ENCODE measurements at regions not wholly inside any gene's neighbourhood (a gene's known extent, or its start where the extent isn't known, plus 50 kb on each side); places are given as distances from the start of the nearest gene placed in this dataset.
"Not testable (repeated sequence)": the region's sequence is repeated elsewhere in the genome, so short reads cannot be mapped to it uniquely, and the experiment has no call there.

GRCh38 chr6:155762649-155763048 is 307.0 kb upstream of the NOX3 start:
- Histone ChIP-seq H3K27ac (no peak overlapping the region), H4K20me1 (ENCODE audit: insufficient read depth) (no peaks in the 10 kb centered on the region), H3K4me2 (ENCODE audit: unreplicated experiment) (no peak overlapping the region), H2AFZ (no peak overlapping the region), H3K9ac (no peak overlapping the region), H3K36me3 (ENCODE audit: low read depth) (no peaks in the 10 kb centered on the region), H3F3A (ENCODE audit: insufficient read depth) (peaks cover 4% of the 10 kb centered on the region; the same call in 1 of the 2 replicates), H3K79me2 (ENCODE audit: insufficient read depth) (no peaks in the 10 kb centered on the region), H3K9me2 (ENCODE audit: insufficient read depth) (no peaks in the 10 kb centered on the region; the same call in 1 of the 2 replicates), H3K4me1 (ENCODE audit: insufficient read depth) (peaks cover 10% of the 10 kb centered on the region; the same call in 1 of the 2 replicates), H3K27me3 (replicated peaks; ENCODE audit: insufficient read depth) (no peaks in the 10 kb centered on the region), H3K4me3 (no peak overlapping the region), H3K9me3 (ENCODE audit: low read depth) (no peaks in the 10 kb centered on the region)
- TF ChIP-seq EZH2 (IDR thresholded peaks at IDR 0.05; ENCODE audit: insufficient read depth, poor library complexity, severe bottlenecking): no peak
- TF ChIP-seq EZH2phosphoT487 (IDR thresholded peaks at IDR 0.05; ENCODE audit: insufficient read depth, low read depth): no peak
- 81 to 84% methylated on average over 3 of the region's 3 CpGs for WGBS, 2 experiments (ENCODE audit: low coverage in 1 of 2, low lambda C conversion rate in 2 of 2, missing lambda C conversion rate in 2 of 2)
- in situ Hi-C loops (cut with MboI): no loop called here
- no peak for DNase-seq

GRCh38 chr6:155755452-155755851 is 299.8 kb upstream of the NOX3 start:
- no peaks in the 10 kb centered on the region; the same call in 1 of the 2 replicates for H3K9me2 ChIP-seq (ENCODE audit: insufficient read depth)
- TF ChIP-seq EZH2phosphoT487 (IDR thresholded peaks at IDR 0.05; ENCODE audit: insufficient read depth, low read depth): no peak
- no peak for TF ChIP-seq EZH2 (IDR thresholded peaks at IDR 0.05; ENCODE audit: insufficient read depth, poor library complexity, severe bottlenecking)
- in situ Hi-C loops (cut with MboI): no loop called here
- H3K27ac ChIP-seq: no peak overlapping the region
- no peaks in the 10 kb centered on the region for H3K27me3 ChIP-seq (replicated peaks; ENCODE audit: insufficient read depth)
- H4K20me1 ChIP-seq (ENCODE audit: insufficient read depth): no peaks in the 10 kb centered on the region
- no peak overlapping the region for H2AFZ ChIP-seq
- H3F3A ChIP-seq (ENCODE audit: insufficient read depth): no peaks in the 10 kb centered on the region
- no peak overlapping the region for H3K4me2 ChIP-seq (ENCODE audit: unreplicated experiment)
- no peaks in the 10 kb centered on the region for H3K79me2 ChIP-seq (ENCODE audit: insufficient read depth)
- no peak for DNase-seq
- no peaks in the 10 kb centered on the region for H3K4me1 ChIP-seq (ENCODE audit: insufficient read depth)
- H3K36me3 ChIP-seq (ENCODE audit: low read depth): no peaks in the 10 kb centered on the region
- no peaks in the 10 kb centered on the region for H3K9me3 ChIP-seq (ENCODE audit: low read depth)
- WGBS, 2 experiments (ENCODE audit: low coverage in 1 of 2, low lambda C conversion rate in 2 of 2, missing lambda C conversion rate in 2 of 2): 13 to 14% methylated on average over 3 of the region's 3 CpGs
- H3K9ac ChIP-seq: no peak overlapping the region
- H3K4me3 ChIP-seq: no peak overlapping the region

- in situ Hi-C loops (cut with MboI); H3F3A ChIP-seq (ENCODE audit: insufficient read depth); H3K4me1 ChIP-seq (ENCODE audit: insufficient read depth); H3K9ac ChIP-seq; H3K27me3 ChIP-seq (replicated peaks; ENCODE audit: insufficient read depth); H3K9me2 ChIP-seq (ENCODE audit: insufficient read depth); H3K9me3 ChIP-seq (ENCODE audit: low read depth); H3K36me3 ChIP-seq (ENCODE audit: low read depth); H3K4me2 ChIP-seq (ENCODE audit: unreplicated experiment); H3K79me2 ChIP-seq (ENCODE audit: insufficient read depth); H4K20me1 ChIP-seq (ENCODE audit: insufficient read depth); H2AFZ ChIP-seq; DNase-seq; H3K27ac ChIP-seq; H3K4me3 ChIP-seq: not testable (repeated sequence)
- 74 to 82% methylated on average over 3 of the region's 3 CpGs for WGBS, 2 experiments (ENCODE audit: low coverage in 1 of 2, low lambda C conversion rate in 2 of 2, missing lambda C conversion rate in 2 of 2)
Measured at GRCh38 chr6:155748778-155749177, 293.1 kb upstream of the NOX3 start.

- no peak for TF ChIP-seq EZH2 (IDR thresholded peaks at IDR 0.05; ENCODE audit: insufficient read depth, poor library complexity, severe bottlenecking)
- no peak for TF ChIP-seq EZH2phosphoT487 (IDR thresholded peaks at IDR 0.05; ENCODE audit: insufficient read depth, low read depth)
- Histone ChIP-seq H3K9ac (no peak overlapping the region), H3K27me3 (replicated peaks; ENCODE audit: insufficient read depth) (no peaks in the 10 kb centered on the region; the same call in 1 of the 2 replicates)
Measured at GRCh38 chr6:155747491-155747890, 291.9 kb upstream of the NOX3 start.

DNA sequence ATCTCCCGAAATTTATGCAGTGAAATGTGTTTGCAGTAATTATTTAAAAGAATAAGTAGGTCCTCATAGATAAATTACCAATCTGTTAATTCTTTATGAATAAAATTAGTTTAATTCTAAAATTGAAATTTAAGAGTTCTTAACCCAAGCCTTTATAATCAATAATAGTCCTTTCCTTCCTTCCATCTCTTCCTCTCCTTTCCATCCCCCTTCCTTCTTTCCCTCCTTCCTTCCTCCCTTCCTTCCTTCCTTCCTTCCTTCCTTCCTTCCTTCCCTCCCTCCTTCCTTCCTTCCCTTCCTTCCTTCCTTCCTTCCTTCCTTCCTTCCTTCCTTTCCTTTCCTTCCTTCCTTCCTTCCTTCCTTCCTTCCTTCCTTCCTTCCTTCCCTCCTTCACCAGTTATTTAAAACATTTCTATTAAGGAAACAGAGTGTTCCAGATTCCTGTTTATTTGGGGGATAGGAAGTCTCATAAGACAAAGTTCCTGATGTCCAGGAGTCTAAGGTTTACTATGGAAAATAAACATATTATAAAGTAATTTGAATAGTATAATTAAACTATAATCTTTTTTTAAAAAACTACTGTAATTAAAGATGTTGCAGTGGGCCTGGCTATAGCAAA is 285.3 kb upstream of the NOX3 start:
- Histone ChIP-seq H3K79me2 (ENCODE audit: insufficient read depth) (no peaks in the 10 kb centered on the region), H3K4me1 (ENCODE audit: insufficient read depth) (no peaks in the 10 kb centered on the region), H3K27me3 (replicated peaks; ENCODE audit: insufficient read depth) (no peaks in the 10 kb centered on the region; the same call in 1 of the 2 replicates), H4K20me1 (ENCODE audit: insufficient read depth) (no peaks in the 10 kb centered on the region), H3K9me3 (ENCODE audit: low read depth) (no peaks in the 10 kb centered on the region), H3K4me2 (ENCODE audit: unreplicated experiment) (no peak overlapping the region), H3K9me2 (ENCODE audit: insufficient read depth) (no peaks in the 10 kb centered on the region), H3K36me3 (ENCODE audit: low read depth) (no peaks in the 10 kb centered on the region), H3K9ac (no peak overlapping the region), H3K27ac (no peak overlapping the region), H2AFZ (no peak overlapping the region), H3F3A (ENCODE audit: insufficient read depth) (no peaks in the 10 kb centered on the region), H3K4me3 (no peak overlapping the region)
- TF ChIP-seq EZH2phosphoT487 (IDR thresholded peaks at IDR 0.05; ENCODE audit: insufficient read depth, low read depth) (no peak), EZH2 (IDR thresholded peaks at IDR 0.05; ENCODE audit: insufficient read depth, poor library complexity, severe bottlenecking) (no peak)
- in situ Hi-C loops (cut with MboI): no loop called here
- no peak for DNase-seq
- WGBS, 2 experiments (ENCODE audit: low coverage in 1 of 2, low lambda C conversion rate in 2 of 2, missing lambda C conversion rate in 2 of 2): 50 to 54% methylated on average over 1 of the region's 1 CpG

More at GRCh38 chr6:155747491-155747890, 291.9 kb upstream of the NOX3 start:
- H4K20me1 ChIP-seq (ENCODE audit: insufficient read depth): no peaks in the 10 kb centered on the region
- no peak overlapping the region for H2AFZ ChIP-seq
- H3K27ac ChIP-seq: no peak overlapping the region
- no peaks in the 10 kb centered on the region for H3F3A ChIP-seq (ENCODE audit: insufficient read depth)
- H3K36me3 ChIP-seq (ENCODE audit: low read depth): no peaks in the 10 kb centered on the region
- no peaks in the 10 kb centered on the region for H3K9me2 ChIP-seq (ENCODE audit: insufficient read depth)
- WGBS, 2 experiments (ENCODE audit: low coverage in 1 of 2, low lambda C conversion rate in 2 of 2, missing lambda C conversion rate in 2 of 2): 28 to 29% methylated on average over 3 of the region's 3 CpGs
- H3K9me3 ChIP-seq (ENCODE audit: low read depth): no peaks in the 10 kb centered on the region
- H3K4me3 ChIP-seq: no peak overlapping the region
- H3K4me1 ChIP-seq (ENCODE audit: insufficient read depth): no peaks in the 10 kb centered on the region
- H3K79me2 ChIP-seq (ENCODE audit: insufficient read depth): no peaks in the 10 kb centered on the region
- in situ Hi-C loops (cut with MboI): no loop called here
- DNase-seq: no peak
- H3K4me2 ChIP-seq (ENCODE audit: unreplicated experiment): no peak overlapping the region

All from GM23248 (cell line).